DND-41 (cell line): ENCODE measurements at regions not wholly inside any gene's neighbourhood (a gene's known extent, or its start where the extent isn't known, plus 50 kb on each side); places are given as distances from the start of the nearest gene placed in this dataset.

Experiments used
- ATAC-seq: fragments of 200-7000 bp; cut with Tn5 transposase; 3 replicates; pipeline ENCODE4 v1.9.1; 2021; ENCODE audit warnings: low read depth; ENCODE audit not compliant: insufficient read depth
- DNase-seq: peaks from one replicate; pipeline ENCODE4 v3.0.0-alpha.2; 2020
- H2AFZ ChIP-seq: 2 replicates; pipeline ENCODE4 v1.6.0; 2012; ENCODE audit warnings: low read depth, low read length
- H3K27ac ChIP-seq: 2 replicates; pipeline ENCODE4 v1.5.1; 2012; ENCODE audit warnings: low read length, inconsistent platforms
- H3K27me3 ChIP-seq: fragments of 200-600 bp; sonication (generic); 2 replicates; pipeline ENCODE4 v1.6.0; 2012; ENCODE audit warnings: low read length, mild to moderate bottlenecking, inconsistent platforms; ENCODE audit not compliant: insufficient read depth, poor library complexity
- H3K36me3 ChIP-seq: 2 replicates; pipeline ENCODE4 v1.5.1; 2012; ENCODE audit warnings: low read length, inconsistent platforms; ENCODE audit not compliant: insufficient read depth
- H3K4me1 ChIP-seq: 2 replicates; pipeline ENCODE4 v1.5.1; 2012; ENCODE audit warnings: mild to moderate bottlenecking, low read length; ENCODE audit not compliant: insufficient read depth
- H3K4me2 ChIP-seq: 2 replicates; pipeline ENCODE4 v1.6.0; 2012; ENCODE audit warnings: mild to moderate bottlenecking, moderate library complexity, low read length, inconsistent platforms; ENCODE audit not compliant: insufficient read depth
- H3K4me3 ChIP-seq, 2 experiments: fragments of 200-600 bp in 1 of 2; shearing (Covaris generic) in 1 of 2; 2 replicates each; pipeline ENCODE4 v1.5.1; 2012 to 2016; ENCODE audit warnings: inconsistent platforms in 2 of 2, low read length in 2 of 2, mild to moderate bottlenecking in 2 of 2, low read depth in 1 of 2, moderate library complexity in 1 of 2
- H3K79me2 ChIP-seq: 2 replicates; pipeline ENCODE4 v1.6.0; 2012; ENCODE audit warnings: low read length, inconsistent platforms; ENCODE audit not compliant: insufficient read depth
- H3K9ac ChIP-seq: 2 replicates; pipeline ENCODE4 v1.6.0; 2012; ENCODE audit warnings: low read depth, mild to moderate bottlenecking, inconsistent platforms, low read length, moderate library complexity
- H3K9me3 ChIP-seq: 2 replicates; pipeline ENCODE4 v1.5.1; 2012; ENCODE audit warnings: low read length, moderate library complexity, mild to moderate bottlenecking, inconsistent platforms; ENCODE audit not compliant: insufficient read depth, severe bottlenecking
- H4K20me1 ChIP-seq: 2 replicates; pipeline ENCODE4 v1.6.0; 2012; ENCODE audit warnings: low read length; ENCODE audit not compliant: insufficient read depth
- EZH2 ChIP-seq: IDR thresholded peaks from 3 replicates; pipeline ENCODE4 v1.6.1; 2012; ENCODE audit warnings: borderline replicate concordance, low read depth, mild to moderate bottlenecking, moderate library complexity, low read length, inconsistent platforms; ENCODE audit not compliant: severe bottlenecking
- TF ChIP-seq, protein P1 (sequence below): IDR thresholded peaks from 2 replicates; pipeline ENCODE4 v1.5.1; 2012; ENCODE audit warnings: borderline replicate concordance, low read length, moderate library complexity, mild to moderate bottlenecking; ENCODE audit not compliant: poor library complexity, severe bottlenecking; ENCODE audit errors: extremely low read depth

DNA sequence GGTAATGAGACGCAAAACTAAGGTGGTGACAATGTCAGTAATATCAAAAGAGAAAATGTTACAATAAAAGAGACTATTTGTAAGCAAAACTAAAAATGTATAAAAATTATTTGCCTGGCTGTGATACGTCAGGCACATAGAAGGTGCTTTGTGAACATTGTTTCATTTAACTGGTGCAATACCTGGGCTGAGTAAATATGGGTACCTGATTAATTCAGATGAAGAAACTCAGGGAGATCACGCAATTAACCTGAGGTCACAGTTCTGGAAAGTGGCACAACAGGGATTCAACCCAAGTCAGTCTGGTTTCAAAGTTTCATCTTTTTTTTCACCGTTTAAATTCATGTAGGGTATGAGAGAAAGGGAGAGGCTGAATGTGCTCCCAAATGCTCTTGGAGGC, 71.0 kb upstream of the KRAS start:
- Histone ChIP-seq H3K9me3 (no peaks in the 10 kb centered on the region), H3K36me3 (no peaks in the 10 kb centered on the region), H3K27ac (no peak overlapping the region), H2AFZ (no peak overlapping the region), H3K9ac (no peak overlapping the region), H3K4me1 (no peaks in the 10 kb centered on the region; the same call in 1 of the 2 replicates), H4K20me1 (no peaks in the 10 kb centered on the region), H3K4me2 (no peak overlapping the region), H3K27me3 (peaks cover 4% of the 10 kb centered on the region), H3K4me3 (no peak overlapping the region), H3K79me2 (no peaks in the 10 kb centered on the region)
- TF ChIP-seq, protein P1, sequence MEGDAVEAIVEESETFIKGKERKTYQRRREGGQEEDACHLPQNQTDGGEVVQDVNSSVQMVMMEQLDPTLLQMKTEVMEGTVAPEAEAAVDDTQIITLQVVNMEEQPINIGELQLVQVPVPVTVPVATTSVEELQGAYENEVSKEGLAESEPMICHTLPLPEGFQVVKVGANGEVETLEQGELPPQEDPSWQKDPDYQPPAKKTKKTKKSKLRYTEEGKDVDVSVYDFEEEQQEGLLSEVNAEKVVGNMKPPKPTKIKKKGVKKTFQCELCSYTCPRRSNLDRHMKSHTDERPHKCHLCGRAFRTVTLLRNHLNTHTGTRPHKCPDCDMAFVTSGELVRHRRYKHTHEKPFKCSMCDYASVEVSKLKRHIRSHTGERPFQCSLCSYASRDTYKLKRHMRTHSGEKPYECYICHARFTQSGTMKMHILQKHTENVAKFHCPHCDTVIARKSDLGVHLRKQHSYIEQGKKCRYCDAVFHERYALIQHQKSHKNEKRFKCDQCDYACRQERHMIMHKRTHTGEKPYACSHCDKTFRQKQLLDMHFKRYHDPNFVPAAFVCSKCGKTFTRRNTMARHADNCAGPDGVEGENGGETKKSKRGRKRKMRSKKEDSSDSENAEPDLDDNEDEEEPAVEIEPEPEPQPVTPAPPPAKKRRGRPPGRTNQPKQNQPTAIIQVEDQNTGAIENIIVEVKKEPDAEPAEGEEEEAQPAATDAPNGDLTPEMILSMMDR = no peak
- no peak for TF ChIP-seq EZH2
- ATAC-seq (no peak), DNase-seq (no peak)

DNA sequence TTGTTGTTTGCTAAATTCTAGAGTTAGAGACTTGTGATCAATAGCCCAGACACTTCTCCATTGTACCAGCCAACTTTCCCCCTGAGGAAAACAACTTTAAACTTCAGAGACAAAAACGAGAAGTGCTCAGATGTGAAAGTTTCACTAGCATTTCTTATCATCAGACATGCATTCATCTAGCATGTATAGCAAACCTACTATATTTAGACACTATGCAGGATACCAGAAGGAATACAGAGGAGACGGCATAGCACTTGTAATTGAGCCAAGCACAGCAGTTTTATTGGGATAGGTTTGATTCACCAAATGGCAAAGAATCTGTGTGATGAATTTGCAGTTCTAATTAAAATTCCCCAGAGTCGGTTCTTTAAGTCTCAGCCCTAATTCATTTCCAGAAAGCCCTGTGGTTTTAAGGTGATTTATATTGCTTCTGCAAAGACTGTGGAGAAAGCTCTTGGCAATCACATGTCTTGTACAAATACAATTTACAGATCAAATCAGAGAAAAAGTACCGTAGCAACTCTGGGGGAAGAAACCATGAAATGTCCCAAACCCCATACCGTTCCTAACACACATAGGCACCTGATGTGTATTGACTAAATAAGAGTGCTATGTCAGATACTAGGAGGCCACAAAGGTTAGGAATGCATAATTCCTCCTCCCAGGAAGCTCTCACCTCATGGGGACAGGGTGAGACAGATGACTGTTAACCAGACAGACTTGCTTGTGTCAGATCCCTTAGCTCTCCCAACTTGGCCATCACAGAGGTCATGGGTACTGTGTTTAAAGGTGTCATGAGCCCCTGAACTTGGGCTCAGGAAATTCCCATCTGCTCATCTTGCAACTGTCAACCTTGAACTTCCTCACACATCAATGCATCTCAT, 69.6 kb upstream of the KRAS start:
- Histone ChIP-seq H3K4me1 (no peaks in the 10 kb centered on the region; the same call in 1 of the 2 replicates), H4K20me1 (no peaks in the 10 kb centered on the region), H2AFZ (no peak overlapping the region), H3K4me2 (no peak overlapping the region), H3K36me3 (no peaks in the 10 kb centered on the region), H3K27me3 (peaks cover 4% of the 10 kb centered on the region), H3K9me3 (no peaks in the 10 kb centered on the region), H3K27ac (no peak overlapping the region), H3K79me2 (no peaks in the 10 kb centered on the region), H3K9ac (no peak overlapping the region), H3K4me3 (no peak overlapping the region)
- TF ChIP-seq, protein P1 = no peak
- no peak for ATAC-seq
- no peak for DNase-seq

DNA sequence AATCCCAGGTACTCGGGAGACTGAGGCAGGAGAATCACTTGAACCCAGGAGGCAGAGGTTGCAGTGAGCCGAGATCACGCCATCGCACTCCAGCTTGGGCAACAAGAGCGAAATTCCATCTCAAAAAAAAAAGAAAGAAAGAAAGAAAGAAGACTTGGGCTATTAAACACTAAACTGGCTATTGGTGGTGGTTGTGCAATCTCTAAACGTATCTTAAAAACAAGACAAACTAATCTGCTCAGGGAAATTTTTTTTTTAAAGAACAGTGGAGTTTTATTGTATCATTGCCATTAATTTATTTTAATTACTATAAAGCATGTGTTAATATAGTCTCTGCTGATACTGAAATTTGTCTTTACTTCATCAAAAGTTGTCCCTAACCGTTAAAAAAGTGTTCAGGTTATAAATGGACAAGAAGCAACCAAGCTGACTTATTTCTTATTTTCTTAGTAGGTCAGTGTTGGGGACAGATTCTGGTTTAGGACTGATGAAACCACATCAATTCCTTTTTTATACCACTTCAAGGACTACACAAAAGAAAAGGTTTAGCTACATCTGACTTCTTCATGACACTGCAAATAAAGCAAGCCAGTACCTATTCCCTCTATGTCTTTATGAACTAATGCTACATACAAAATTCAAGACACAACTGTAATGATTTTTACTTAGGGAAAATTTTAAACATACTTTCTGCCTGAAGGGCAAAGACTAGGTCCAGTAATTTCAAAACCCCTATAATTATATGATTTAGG, 68.7 kb upstream of the KRAS start:
- Histone ChIP-seq H3K9ac (no peak overlapping the region), H3K79me2 (no peaks in the 10 kb centered on the region), H4K20me1 (no peaks in the 10 kb centered on the region), H3K27ac (no peak overlapping the region), H2AFZ (no peak overlapping the region), H3K4me2 (no peak overlapping the region), H3K4me3 (no peak overlapping the region), H3K4me1 (no peaks in the 10 kb centered on the region; the same call in 1 of the 2 replicates), H3K9me3 (no peaks in the 10 kb centered on the region), H3K36me3 (no peaks in the 10 kb centered on the region), H3K27me3 (peaks cover 4% of the 10 kb centered on the region)
- TF ChIP-seq EZH2 = no peak
- TF ChIP-seq, protein P1 = no peak
- no peak for DNase-seq
- no peak for ATAC-seq
